H1 (cell line): ENCODE measurements at regions not wholly inside any gene's neighbourhood (a gene's known extent, or its start where the extent isn't known, plus 50 kb on each side); places are given as distances from the start of the nearest gene placed in this dataset.

Experiments used
- EGR1 ChIP-seq: IDR thresholded peaks from 2 replicates; pipeline ENCODE4 v1.6.1; 2011; ENCODE audit warnings: low read depth, low read length, borderline replicate concordance
- NRF1 ChIP-seq: IDR thresholded peaks from 2 replicates; pipeline ENCODE4 v1.6.1; 2011; ENCODE audit warnings: mild to moderate bottlenecking, low read depth, low read length, improper control_type of control experiment

GRCh38 chr1:106620521-106620954 lies 435.9 kb upstream of the PRMT6 start:
- TF ChIP-seq NRF1, result no peak
- TF ChIP-seq EGR1, result no peak
